ENCODE measurements at regions not wholly inside any gene's neighbourhood (a gene's known extent, or its start where the extent isn't known, plus 50 kb on each side); places are given as distances from the start of the nearest gene placed in this dataset.

GRCh38 chr12:27865421-27865820 is 85.4 kb upstream of the MANSC4 start:
- TF ChIP-seq POLR2AphosphoS5 (IDR thresholded peaks at IDR 0.05) (no peak), POLR2A (IDR thresholded peaks at IDR 0.05) (no peak), EP300 (IDR thresholded peaks at IDR 0.05) (no peak)
- TF ChIP-seq, protein P1, sequence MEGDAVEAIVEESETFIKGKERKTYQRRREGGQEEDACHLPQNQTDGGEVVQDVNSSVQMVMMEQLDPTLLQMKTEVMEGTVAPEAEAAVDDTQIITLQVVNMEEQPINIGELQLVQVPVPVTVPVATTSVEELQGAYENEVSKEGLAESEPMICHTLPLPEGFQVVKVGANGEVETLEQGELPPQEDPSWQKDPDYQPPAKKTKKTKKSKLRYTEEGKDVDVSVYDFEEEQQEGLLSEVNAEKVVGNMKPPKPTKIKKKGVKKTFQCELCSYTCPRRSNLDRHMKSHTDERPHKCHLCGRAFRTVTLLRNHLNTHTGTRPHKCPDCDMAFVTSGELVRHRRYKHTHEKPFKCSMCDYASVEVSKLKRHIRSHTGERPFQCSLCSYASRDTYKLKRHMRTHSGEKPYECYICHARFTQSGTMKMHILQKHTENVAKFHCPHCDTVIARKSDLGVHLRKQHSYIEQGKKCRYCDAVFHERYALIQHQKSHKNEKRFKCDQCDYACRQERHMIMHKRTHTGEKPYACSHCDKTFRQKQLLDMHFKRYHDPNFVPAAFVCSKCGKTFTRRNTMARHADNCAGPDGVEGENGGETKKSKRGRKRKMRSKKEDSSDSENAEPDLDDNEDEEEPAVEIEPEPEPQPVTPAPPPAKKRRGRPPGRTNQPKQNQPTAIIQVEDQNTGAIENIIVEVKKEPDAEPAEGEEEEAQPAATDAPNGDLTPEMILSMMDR (IDR thresholded peaks at IDR 0.05): no peak
